NCI-H2196 (cell line): ENCODE measurements at regions not wholly inside any gene's neighbourhood (a gene's known extent, or its start where the extent isn't known, plus 50 kb on each side); places are given as distances from the start of the nearest gene placed in this dataset.

Source experiments
- DNase-seq: peaks from one replicate; lab custom pipeline; 2025; ENCODE audit not compliant: unreplicated experiment; lab: John Stamatoyannopoulos, UW

- no peak for DNase-seq
Observed at GRCh38 chr3:31246293-31247062, 286.2 kb upstream of the STT3B start.

DNA sequence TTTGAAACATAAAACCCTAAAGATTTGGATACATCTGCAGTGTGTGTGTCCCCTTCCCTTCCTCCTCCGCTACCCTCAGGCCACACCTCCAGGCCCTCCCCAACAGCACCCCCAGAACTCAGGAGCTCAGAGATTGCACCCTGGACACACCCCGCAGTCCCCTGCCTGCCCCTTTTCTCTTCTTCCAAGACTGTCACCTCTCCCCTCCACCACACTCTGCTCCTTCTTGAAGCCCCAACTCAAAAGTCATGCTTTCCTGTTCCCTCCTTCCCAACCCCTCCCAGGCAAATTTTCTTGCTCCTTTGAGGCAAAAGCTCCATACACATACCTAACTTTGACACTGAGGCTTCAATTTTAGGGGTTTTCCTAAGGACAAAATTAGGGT lies 285.7 kb upstream of the STT3B start:
- no peak for DNase-seq

GRCh38 chr3:31247850-31248562 lies 284.7 kb upstream of the STT3B start:
- DNase-seq: peak; percentile 15

DNA sequence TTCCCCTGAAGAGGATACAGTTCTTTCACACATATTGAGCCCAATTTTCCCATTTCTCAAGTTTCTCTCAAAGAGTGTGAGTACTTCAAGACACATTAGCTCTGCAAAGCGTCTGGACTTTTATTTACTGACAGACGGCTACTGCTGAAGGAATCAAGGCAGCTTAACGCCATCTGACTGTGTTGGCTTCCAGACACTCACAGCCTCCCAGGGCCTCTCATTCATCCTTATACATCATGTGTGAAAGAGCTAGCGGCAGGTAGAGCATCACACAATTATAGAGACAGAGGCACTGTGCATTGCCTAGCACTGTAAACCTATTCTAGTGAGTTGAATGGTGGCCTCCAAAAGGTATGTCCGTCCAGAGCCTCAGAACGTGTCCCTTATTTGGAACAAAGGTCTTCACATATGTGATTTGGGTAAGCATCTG lies 284.1 kb upstream of the STT3B start:
- no peak for DNase-seq

DNA sequence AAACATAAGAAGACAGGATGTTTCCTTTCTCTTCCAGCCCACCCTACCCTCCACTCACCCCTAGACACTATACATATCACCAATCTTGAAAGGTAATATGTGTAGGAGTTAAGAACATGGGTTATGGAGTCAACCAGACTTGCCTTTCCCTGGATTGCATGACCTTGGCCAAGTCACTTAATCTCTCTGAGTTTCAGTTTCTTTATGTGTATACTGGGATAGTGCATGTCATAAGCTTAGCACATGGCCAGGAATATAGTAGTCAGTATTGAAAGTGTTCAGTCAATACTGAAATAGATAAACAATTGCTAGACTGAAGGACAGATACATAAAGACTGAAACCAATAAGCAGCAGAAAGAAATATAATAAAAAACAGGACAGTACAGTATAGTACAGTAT lies 283.2 kb upstream of the STT3B start:
- no peak for DNase-seq

DNA sequence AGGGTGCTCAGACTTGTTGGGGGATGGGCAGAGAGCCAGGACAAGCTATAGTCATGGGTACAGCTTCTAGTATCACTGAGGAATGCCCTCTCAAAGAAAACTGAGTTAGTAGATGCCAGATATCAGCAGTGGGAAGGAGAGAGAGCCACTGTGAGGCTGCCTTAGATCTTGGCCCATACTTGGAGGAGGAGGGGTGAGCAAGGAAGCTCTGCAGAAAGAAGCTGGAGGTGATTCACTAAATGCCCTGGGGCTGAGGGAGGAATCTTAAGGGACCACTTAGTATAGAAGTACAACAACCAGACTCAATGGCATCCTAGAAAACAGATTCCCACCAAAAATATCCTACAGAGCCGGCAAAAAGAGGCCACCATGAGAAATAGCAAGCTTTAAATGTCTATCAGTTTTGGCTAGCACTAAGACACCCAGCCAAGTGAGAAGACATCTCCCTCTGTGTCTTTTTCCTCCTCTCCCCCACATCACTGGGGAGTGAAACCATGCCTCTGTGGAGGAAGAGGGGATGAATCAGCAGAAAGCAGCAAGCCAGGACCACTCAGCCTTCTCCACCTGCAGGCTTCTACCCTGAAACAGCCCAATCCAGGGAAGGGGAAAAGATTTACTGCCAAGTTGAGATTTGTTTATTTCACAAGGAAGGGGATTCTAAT lies 282.5 kb upstream of the STT3B start:
- DNase-seq: no peak

DNA sequence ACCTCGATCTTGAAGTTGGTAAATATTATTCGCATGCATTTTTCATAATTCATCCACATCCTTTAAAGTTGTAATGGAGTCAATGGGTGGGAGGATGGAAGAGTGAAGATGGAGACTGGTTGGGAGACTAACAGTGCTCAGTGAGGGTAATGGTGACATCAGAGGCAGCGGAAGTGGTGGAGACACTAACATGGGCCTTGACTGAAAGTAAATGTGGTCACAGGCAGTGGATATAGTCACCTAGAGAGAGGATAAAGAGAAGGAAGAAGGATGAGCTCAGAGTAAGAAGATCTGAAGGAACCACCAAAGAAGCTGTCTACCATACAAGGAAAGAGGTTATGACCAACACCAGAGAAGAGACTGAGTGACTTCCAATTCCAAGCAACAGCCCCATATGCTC lies 281.6 kb upstream of the STT3B start:
- DNase-seq: no peak

DNA sequence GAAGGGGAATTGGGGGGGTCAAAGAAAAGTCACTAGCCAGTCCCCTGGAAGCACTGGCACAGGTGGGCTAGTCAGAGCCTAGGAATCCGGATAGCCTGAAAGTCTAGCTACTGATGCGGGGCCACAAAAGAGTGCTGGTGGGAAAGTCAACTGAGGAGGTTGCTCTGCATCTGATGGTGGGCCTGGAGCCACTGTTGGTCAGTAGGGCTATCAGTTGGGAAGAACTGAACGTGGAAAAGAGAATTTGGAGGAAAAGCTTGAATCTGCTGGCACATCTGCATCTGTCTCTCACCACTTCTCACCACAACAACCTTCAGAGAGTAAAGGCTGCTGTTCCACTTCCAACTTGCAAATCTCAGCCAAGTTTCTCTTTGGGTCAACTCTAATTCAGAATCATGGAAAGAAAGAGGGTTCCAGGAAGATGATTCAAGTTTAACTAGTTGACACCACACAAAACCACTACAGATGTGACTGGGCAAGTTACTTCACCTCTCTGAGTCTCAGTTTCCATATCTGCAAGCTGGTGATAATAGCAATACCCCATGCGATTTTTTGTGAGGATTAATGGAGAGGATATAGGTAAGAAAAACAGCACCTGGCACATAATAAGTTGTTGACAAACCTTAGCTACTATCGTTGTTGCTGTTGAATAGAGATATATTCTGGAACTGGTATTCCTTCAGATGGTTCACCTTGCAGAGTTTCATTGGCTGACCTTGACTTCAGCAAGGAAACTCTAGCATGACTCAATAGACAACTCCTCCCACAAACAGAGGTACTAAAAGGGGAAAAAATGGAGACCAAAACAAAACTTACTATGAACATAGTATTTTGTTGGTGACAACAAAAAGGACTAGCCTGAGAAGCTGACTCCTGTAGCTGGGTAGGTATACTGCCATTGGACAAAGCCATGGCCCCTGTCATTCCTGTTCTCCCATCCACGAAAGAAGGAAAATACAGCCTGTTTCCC lies 280.2 kb upstream of the STT3B start:
- no peak for DNase-seq

GRCh38 chr3:31253782-31254181 lies 278.9 kb upstream of the STT3B start:
- DNase-seq: no peak

- no peak for DNase-seq
Observed at GRCh38 chr3:31254483-31254882, 278.2 kb upstream of the STT3B start.

- DNase-seq: no peak
Observed at GRCh38 chr3:31255007-31255581, 277.6 kb upstream of the STT3B start.

- no peak for DNase-seq
Observed at GRCh38 chr3:31262201-31262600, 270.5 kb upstream of the STT3B start.

- DNase-seq: no peak
Observed at GRCh38 chr3:31263897-31264296, 268.8 kb upstream of the STT3B start.

DNA sequence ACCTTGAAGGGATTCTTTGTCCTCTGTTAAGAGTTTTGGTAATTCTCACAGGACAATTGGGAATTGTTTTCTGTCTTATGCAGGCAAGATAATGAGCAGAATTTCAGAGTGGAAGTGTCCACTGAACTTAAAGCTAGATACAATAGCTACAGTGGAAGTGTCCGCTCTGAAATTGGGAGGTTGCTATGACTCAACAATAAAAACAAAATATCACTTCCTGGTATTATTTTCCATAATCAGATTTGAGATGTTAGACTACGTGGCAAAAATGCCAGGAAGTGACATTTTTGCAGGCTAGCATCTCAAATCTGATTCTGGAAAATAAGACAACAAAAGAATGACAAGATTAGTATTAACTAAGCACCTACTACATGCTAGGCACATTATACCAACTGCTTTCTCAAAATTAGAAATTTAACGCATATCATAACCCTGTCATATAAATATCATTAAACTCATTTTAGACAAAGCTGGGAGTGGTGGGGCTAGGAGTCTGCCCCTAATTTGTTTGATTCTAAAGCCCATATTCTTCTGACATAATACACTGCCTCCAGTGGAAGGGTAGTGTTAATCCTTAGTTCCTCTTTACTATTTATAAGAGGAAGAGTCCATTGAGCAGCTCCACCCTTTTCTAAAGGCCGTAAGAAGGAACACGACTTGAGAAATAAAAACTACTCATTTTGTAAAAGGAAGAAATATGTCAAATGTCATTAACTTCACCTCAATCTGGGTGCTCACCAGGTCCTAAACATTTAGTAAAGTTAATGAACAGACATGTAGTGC lies 266.9 kb upstream of the STT3B start:
- DNase-seq: no peak

DNA sequence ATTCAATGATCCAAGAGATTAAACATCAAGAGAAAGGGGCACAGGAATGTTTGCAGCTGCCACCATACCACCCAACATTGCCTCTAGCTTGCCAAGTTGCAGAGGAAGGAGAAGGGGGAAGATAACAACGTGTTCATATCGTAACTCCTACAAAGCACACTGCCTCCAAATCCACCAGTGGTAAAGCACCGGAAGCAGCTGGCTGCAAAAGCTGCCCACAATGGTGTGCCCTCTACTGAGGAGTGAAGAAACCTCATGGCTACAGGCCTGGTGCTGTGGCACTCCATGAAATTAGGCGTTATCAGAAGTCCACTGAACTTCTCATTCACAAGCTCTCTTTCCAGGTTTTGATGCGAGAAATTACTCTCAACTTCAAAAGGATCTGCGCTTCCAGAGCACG lies 263.9 kb upstream of the STT3B start:
- no peak for DNase-seq

GRCh38 chr3:31270010-31270409 lies 262.7 kb upstream of the STT3B start:
- no peak for DNase-seq

DNA sequence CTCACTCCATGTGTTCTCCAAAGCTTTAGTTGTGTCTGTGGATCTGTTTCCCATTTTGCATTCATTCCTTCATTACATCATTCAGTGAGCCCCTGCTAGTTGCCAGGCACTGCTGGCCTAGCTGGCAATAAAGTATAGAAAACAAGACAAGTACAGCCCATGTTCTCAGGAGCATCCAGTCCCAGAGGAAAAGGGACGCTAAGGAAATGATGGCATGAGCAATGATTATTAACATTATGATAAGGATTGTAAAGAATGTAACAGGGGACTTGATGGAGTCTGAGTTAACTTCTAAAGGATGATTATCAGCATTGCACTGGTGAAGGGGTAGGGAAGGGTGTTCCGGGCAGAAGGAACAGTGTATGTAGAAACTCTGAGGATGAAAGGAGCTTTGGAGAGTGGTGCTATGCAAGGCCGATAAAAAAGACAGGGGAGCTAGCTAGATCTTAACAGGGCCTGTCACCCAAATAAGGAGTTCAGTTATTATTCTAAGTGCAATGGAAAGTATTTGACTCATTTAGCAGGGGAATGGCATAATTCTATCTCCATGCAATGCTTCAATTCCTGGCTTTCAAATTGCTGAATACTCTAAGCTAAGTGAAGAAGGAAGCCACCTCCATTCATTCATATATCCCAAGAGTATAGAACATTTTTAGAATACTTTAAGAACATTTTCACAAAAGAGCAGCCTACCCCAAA lies 258.2 kb upstream of the STT3B start:
- no peak for DNase-seq

DNA sequence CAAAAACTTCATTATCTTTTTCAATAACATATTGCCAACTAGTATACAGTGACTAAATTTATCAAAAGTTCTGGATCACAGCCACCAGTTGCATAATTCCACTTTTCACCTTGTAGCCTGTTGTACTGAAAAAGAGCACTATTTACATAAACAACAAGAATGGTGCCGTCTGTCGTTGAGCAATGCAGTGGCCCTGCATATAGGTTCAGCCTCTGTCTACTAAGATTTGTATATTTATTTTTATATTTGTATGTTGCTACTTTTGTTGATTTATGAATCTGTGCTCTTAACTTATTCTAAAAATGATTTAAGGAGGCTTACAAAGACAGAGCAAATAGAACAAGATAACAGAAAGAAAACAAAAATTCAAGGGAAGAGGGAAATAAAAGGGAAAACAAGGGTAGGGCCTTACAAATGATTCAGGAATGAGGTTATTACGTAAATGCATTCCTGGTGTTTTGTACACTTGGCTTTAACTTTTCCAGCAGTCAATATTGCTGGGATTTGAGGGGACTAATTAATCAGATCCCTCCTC lies 257.6 kb upstream of the STT3B start:
- no peak for DNase-seq

- DNase-seq: no peak
Observed at GRCh38 chr3:31275583-31275982, 257.1 kb upstream of the STT3B start.
